HG03565 (cell line): ENCODE measurements at regions not wholly inside any gene's neighbourhood (a gene's known extent, or its start where the extent isn't known, plus 50 kb on each side); places are given as distances from the start of the nearest gene placed in this dataset.

ENCODE experiments used
- ATAC-seq: cut with Tn5 transposase; IDR thresholded peaks from one replicate; pipeline ENCODE4 v1.9.1; 2021; ENCODE audit warnings: mild to moderate bottlenecking, moderate library complexity; ENCODE audit not compliant: unreplicated experiment

GRCh38 chr2:41735476-41735875, 312.3 kb upstream of the PKDCC start:
- ATAC-seq = no peak

- ATAC-seq = peak; percentile 96
Measured at GRCh38 chr2:41736105-41736567, 311.7 kb upstream of the PKDCC start.

- ATAC-seq = peak; percentile 16
Measured at GRCh38 chr2:41736586-41736985, 311.2 kb upstream of the PKDCC start.

- ATAC-seq = no peak
Measured at GRCh38 chr2:41737888-41738287, 309.9 kb upstream of the PKDCC start.

- ATAC-seq = peak; percentile 100
Measured at GRCh38 chr2:41741951-41742595, 305.7 kb upstream of the PKDCC start.

DNA sequence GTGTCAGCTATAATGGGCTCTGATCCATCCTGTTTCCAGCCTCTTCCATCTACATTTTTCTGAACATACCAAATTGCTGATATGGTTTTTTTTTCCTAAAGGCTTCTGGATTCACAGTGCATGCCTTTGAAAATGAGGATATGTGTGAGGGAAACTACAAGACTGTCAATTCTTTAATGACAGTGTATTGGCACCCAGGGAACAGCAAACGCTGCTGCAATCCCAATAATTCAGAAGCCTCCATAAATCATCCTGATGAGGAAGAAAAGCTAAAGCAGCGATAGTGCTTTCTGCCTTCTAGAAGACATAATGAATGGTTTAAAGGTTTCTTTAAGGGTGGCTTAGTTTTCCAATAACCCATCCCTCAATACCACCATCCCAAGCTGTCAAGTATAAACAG, 304.5 kb upstream of the PKDCC start:
- no peak for ATAC-seq

DNA sequence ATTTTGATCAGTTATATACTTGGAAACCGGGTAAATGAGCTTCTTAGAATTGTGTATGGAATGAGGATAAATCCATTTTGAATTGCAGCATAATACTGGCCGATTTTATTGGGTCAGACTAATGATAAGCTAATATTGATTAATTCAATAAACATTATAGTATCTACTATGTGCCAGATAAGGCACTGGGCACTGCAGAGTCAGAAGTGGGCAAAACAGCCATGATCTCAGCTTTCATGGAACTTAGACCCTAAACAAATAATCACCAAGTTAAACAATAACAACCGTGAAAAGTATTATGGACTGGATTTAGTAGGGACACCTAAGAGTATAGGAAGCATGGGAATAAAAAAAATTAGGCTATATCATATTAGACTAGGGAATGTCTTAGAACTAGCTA, 297.0 kb upstream of the PKDCC start:
- no peak for ATAC-seq

DNA sequence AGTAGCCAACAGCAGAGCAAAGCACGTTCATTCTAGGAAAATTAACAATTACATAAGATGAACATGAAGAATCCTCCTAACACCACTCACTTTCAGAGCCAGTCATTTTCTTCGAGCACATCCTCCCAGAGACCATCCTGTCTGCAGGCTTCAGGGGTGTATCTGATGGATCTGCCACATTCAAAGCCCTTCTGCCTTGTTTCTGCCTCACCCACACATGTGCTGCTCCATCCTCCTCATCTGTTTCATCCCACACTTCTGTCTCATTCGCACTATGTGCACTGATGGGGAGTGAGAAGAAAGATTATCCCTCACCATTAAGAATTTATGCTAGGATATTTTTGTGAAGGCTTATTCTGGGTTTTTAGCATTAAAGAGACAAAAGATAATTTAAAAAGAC, 287.9 kb upstream of the PKDCC start:
- no peak for ATAC-seq

GRCh38 chr2:41763141-41763540, 284.7 kb upstream of the PKDCC start:
- ATAC-seq = no peak

DNA sequence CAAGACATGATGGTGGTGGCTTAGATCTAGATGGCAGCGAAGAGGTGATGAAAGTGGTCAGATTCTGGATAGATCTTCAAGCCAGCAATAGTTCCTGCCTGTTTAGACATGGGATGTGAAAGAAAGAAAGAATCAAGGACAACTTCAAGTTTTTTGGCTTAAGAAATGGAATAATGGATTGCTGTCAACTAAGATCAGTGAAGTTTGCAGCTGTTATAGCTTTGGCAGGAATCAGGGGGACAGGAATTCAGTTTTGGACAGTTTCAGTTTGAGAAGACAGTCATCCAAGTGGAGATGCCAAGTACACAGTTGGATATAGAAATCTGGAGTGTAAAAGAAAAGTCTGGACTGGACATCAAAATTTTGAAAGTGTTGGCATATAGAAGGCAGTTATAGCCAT, 283.7 kb upstream of the PKDCC start:
- ATAC-seq = no peak

DNA sequence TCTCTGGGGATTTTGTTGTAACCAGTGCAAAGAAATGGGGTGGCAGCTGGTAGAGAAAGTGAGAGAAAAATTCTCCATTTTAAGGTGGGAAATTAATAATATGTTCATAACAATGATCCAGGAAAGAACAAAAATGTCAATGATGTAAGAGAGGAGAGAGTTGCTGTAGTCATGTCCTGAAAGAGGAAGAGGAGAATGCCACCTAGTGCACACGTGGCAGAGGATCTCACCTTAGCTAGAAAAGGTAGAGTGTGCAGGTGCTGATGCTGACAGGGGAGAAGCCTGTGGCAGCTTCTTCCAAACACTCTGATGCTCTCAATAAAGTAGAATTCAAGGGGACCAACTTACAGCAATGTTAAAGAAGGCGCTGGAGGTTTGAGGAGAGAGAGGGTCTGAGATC, 282.9 kb upstream of the PKDCC start:
- no peak for ATAC-seq

GRCh38 chr2:41768310-41768709, 279.5 kb upstream of the PKDCC start:
- ATAC-seq = no peak

DNA sequence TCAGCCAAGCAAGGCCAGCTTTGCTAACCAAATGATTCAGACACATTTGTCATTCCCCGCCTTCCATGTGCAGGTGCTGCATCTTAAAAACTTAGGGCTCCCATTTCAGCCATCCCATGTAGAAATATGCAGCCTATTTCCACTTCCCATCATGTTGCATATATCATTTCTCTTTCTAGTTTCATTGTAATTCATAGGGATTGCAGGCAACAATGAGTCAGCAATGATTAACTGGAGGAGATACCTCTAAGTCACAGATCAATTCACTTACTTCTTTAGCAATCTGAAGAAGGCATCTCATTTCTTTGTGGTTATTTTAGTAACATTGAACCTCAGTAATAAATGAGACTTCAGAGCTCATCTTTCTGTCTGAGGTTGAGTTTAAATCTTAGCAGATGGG, 276.1 kb upstream of the PKDCC start:
- no peak for ATAC-seq

GRCh38 chr2:41772697-41773096, 275.1 kb upstream of the PKDCC start:
- ATAC-seq = no peak

DNA sequence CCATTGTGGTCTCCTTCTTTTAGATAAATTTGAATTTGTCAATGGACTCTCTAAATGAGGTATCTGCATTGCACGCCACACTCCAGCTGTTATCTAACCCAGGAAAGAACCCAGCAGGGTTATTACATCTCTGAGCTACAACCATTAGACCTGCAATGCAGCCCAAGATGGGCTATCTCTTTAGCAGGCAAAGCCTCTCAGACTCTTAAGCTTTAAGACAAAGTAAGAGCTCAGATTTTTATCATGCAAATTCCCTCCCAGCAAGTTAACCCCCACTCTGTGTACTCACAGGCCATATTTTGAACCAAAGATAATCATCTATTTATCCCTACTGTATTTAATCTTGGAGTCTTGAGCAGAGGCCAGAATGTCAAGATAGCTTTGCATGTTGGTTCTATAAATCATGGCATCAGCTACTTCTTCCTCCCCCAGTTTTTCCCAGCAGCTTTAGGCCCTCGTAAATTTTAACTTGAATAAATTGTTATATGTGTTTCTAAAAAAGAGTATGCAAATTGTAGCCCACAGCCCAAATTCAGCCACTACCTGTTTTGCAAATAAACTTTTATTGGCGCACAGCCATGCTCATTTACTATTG, 273.7 kb upstream of the PKDCC start:
- ATAC-seq = no peak

DNA sequence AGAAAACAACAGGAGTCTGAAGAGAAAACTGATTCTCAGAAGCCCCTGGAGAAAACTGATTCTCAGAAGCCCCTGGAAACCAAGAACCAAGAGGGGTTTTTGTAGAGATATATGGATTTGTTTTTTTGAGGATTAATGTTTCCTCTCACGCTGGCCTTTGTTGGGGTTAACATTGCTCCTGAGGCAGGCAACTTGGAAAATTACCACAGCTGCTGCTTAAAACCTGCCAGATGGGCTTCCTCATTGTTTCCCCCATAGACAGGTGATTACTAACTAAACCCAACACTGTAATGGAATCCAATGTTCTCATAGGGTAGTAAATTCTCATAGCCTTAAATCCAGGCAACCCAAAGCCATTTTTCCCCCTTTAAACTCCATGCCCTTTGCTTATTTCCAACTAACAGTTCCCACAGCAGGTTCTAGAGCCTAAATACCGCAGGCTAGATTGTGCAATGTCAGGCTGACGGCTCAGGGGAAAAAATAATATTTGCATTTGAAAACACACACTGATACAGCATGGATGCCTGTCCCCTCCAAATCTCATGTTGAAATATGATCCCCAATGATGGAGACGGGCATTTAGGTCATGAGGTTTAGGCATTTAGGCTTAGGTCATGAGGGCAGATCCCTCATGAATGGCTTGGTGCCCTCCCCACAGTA, 272.3 kb upstream of the PKDCC start:
- ATAC-seq = no peak

DNA sequence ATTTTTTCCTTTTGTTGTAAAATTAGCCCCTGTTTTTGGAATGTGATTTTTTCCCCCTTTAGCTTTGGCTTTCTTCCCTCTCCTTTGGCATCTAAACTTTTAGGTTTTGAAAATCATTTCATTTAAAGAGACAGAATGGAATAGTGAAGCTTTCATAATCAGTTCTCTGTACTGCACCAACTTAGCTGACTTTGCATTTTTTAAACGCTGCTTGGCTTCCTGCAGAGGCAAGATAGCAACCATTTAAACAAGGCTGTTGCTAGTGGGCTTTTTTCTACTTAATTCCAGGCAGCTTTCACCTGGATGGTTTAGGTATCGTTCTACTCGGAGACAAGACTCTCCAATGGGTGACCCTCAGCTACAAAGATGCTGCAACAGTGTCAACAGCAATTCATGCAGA, 267.9 kb upstream of the PKDCC start:
- no peak for ATAC-seq

GRCh38 chr2:41782306-41783158, 265.3 kb upstream of the PKDCC start:
- no peak for ATAC-seq

- no peak for ATAC-seq
Measured at GRCh38 chr2:41784496-41784895, 263.3 kb upstream of the PKDCC start.

GRCh38 chr2:41785251-41786022, 262.4 kb upstream of the PKDCC start:
- ATAC-seq = no peak

DNA sequence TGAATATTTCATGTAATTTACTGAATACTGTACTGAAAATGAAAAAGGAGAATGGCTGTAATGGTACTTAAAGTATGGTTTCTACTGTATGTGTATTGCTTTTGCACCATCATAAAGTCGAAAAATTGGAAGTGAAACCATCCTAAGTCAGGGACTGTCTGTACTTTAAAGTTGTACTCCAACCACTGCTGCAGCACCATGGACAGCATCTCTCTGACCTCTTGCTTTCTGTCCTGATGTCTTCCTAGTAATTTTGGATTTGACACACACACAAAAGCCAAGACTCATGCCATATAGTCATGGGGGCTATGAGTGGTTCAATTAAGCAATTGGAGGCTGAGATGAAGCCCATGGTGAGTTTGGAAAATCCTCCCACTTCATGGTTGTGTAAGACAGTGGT, 256.3 kb upstream of the PKDCC start:
- peak; percentile 59 for ATAC-seq
